ENCODE measurements at regions not wholly inside any gene's neighbourhood (a gene's known extent, or its start where the extent isn't known, plus 50 kb on each side); places are given as distances from the start of the nearest gene placed in this dataset.
"Not testable (repeated sequence)": the region's sequence is repeated elsewhere in the genome, so short reads cannot be mapped to it uniquely, and the experiment has no call there.

DNA sequence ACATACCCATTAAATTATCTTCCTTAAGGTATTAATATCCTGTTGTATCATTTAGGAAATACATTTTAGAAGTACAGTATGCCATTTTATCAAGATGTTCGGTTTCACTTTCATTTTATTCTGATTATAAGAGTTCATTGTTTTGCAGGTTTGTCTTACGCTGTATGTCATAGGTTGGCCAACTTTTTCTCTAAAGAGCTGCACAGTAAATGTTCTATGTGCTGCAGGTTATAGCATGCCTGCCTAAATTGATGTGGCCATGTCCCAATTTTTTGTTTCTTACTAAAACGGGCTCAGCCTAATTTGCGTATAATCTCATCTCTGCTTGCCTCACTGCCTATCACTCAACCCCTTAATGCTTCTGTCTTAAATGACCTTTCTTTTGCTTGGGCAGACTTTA is 126.4 kb downstream of the USP22 start:
- no peak for DNase-seq

- DNase-seq = not testable (repeated sequence)
These were observed 125.1 kb downstream of the USP22 start for GRCh38 chr17:20917610-20918306.

DNA sequence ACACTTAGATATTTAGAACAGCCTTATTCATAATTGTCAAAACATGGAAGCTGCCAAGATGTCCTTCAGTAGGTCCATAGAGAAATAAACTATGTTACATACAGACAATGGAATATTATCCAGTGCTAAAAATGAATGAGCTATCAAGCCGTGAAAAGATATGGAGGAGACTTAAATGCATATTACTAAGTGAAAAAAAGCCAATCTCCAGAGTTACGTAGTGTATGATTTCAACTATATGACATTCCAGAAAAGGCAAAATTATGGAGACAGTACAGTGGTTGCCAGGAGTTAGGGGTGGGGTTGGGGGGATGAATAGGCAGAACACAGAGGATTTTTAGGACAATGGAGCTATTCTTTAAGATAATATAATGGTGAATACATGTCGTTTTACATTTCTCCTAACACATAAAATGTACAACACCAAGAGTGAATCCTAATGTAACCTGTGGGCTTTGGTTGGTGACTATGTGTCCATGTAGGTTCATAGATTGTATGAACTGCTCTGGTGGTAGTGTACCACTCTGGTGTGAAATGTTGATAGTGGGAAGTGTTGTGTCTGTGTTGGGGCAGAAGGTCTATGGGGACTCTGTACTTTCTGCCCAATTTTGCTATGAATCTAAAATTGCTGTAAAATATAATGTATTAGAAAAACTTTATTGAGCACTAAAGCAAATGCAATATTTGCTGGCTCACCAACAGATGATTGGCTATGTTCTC is 122.6 kb downstream of the USP22 start:
- no peak for DNase-seq

- no peak for DNase-seq
These were observed 122.0 kb downstream of the USP22 start for GRCh38 chr17:20920815-20921199.

DNA sequence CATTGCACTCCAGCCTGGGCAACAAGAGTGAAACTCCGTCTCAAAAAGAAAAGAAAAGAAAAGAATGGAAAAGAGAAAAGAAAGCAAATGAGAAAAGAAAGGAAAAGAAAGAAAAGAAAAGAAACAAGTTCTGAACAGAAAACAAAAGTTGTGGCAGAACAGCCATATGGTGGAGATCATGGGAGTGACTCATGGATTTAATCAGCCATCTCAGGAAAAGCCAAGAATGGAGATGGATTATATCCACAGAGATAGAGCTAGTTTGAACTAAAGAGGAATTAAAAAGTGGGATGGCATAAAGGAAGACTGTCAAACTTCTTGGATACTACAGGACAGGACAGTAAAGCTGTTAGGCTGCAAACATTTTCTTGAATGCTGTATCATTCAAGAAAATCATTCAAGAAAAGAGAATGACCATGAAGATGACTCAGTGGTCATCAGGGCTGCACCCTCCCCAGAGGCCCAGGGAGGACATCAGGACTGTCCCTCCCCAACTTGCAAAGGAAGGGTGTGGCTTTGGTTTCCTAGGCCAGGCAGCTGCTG is 120.6 kb downstream of the USP22 start:
- DNase-seq = no peak

DNA sequence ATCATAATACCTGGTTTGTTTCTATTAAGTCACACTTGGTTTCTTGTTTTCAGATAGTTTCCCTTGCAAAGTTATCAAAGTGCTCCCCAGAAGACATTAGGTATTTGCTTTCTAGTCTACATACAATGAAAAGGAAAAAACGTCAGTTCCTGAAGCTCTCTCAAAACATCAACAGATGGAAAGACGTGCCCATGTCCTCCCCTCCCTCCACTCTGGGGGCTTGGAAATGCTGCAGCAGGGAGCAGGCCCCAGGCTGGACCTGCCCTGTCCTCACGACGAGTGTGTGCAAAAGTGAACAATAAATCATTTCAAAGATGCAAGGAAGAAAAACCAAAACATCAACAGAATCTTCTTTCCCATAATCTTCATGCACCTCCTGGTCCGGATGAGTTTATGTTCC is 118.5 kb downstream of the USP22 start:
- no peak for DNase-seq

DNA sequence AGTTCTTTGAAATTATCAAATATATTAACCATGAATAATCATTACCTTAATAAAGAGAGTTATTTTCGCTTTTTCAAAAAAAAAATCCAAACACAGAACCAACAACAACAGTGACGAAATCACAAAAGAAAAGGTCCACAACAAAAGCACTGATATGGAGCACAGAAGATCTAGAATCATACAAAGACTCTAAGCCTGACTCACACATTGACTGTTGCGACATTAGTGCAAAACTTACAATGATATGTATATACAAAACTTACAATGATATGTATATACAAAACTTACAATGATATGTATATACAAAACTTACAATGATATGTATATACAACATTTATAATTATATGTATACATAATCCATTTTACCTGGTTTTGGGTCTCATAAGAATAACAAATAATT is 117.7 kb downstream of the USP22 start:
- no peak for DNase-seq

GRCh38 chr17:20925954-20926353 is 116.9 kb downstream of the USP22 start:
- no peak for DNase-seq

DNA sequence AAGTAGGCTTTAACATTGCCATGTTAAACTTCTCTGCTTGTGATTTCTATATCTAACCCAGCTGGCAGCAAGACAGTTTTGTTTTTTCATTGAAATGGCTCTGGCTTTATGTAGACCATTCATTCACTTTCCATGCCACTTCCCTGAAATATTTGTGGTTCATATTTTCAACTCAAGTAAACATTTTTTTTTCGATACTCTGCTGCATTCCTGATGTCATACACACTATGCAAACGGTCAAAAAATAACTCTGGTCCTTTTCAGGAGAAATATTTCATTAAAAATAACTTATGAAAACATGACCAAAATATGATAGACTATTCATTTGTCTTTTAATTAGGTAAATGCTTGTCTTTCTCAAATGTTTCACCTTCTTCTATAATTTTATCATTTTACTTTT is 116.3 kb downstream of the USP22 start:
- no peak for DNase-seq

DNA sequence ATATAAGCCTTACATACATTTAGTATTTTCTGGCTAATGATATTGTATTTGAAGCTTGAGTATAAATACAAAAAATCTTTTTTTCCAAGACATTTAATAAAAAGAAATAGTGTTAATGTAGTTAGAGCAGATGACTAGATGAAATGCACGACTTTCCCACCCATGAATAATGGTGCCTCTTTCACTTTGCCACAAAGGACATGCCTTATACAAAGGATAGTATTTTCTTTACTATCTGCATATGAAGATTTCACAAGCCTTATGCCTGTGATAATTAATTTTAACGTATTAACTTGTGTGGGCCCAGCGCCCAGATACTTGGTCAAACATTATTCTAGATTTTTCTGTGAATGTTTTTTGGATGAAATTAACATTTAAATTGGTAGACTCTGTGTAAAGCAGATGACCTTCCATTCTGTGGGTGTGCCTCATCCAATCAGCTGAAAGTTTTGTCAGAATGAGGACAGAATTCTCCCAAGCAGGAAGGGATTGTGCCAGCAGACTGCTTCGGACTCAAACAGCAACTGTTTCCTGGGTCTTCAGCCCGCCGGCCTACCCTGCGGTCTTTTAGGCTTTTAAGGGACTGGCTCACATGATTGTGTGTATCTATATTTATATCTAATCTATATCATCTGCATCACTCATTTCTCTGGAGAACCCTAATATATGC is 115.4 kb downstream of the USP22 start:
- DNase-seq = no peak

DNA sequence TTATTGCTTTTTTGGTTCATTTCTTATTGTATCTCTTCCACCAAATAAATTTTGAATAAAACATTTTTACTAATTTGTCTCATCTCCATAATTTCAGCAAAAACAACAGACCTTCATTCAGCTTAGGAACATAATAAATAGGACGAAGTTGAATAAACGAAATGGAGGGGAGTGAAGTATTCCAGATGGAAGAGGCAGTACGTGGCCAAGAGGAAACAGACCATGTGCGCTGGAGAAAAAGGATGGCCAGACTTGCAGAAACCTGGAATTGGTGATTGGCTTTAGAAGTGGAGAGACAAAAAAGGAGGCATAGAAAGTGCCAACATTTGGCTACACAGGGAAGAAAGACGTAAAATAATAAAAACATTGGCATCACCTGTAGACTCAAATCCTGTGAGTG is 113.5 kb downstream of the USP22 start:
- DNase-seq = no peak

DNA sequence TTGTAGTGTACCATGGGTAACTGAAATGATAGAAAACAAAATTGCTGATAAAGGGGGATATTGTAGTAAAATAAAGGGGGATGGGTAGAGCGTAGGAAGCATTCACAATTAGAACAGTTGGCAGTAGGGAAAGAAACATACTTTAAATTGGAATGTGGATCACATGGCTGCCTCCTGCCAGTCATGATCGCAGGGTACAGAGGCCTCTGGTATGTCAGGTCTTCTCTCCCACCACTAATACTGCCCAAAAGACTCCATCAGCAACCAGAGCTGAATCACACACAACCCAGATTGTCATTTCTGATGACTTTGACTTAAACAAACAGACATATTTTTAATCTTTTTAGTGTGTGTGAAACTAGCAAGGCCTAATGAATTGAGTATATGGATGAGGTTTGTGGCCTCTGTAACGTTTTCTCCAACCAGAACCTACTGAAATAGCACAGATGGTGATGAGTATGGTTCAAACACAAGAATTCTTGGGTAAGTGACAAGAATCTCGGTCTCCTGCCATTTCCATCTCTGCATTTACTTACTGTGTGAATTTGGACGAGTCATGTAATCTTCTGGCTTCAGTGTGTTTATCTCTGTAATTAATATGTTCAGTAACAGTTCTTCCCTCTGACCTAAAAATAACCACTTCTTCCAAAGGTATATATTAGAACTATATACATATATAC is 112.6 kb downstream of the USP22 start:
- DNase-seq = no peak

DNA sequence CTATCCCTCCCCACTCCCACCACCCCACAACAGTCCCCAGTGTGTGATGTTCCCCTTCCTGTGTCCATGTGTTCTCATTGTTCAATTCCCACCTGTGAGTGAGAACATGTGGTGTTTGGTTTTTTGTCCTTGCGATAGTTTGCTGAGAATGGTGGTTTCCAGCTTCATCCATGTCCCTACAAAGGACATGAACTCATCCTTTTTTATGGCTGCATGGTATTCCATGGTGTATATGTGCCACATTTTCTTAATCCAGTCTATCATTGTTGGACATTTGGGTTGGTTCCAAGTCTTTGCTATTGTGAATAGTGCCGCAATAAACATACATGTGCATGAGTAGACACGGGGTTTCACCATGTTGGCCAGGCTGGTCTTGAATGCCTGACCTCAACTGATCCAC is 109.8 kb downstream of the USP22 start:
- DNase-seq = not testable (repeated sequence)

DNA sequence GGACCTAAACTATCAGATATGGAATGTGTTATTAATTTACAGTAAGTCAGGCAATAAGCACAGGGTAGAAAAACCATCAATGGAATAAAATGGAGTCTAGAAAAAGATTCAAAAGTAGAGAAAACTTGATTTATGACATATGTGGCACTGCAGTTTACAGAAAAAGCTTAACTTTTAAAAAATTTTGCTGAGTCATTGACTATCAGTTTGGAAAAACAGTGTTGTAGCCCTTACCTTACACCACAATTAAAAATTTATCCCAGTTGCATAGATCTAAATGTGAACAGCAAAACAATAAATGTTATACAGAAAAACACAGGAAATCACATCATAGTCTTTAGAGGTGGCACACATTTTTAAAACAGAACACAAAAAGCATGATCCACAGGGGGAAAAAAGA is 108.5 kb downstream of the USP22 start:
- DNase-seq = no peak

GRCh38 chr17:20935740-20936139 is 107.1 kb downstream of the USP22 start:
- DNase-seq = no peak

DNA sequence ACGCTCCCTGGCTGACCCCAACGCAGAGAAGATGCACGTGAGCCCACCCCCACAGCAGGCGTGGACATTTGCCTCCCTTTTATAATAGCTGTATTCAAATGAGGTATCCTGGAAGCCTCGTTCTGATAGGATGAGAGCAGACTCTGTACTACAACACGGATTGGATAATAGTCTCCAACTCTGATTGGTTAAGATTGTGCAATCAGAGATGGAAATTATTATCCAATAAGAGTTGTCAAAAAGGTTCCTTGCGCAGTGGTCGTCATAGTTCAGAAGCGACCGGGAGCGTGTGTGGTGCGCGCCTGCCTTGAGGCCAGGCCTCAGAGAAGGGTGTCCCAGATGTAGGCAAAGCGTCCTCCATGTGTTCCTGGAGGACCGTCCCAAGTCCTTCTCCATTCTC is 104.6 kb downstream of the USP22 start:
- no peak for DNase-seq

GRCh38 chr17:20938988-20939615 is 103.7 kb downstream of the USP22 start:
- DNase-seq = no peak

GRCh38 chr17:20941872-20942271 is 100.9 kb downstream of the USP22 start:
- no peak for DNase-seq

- peak; percentile 12 for DNase-seq
These were observed 98.6 kb downstream of the USP22 start for GRCh38 chr17:20944014-20944865.

DNA sequence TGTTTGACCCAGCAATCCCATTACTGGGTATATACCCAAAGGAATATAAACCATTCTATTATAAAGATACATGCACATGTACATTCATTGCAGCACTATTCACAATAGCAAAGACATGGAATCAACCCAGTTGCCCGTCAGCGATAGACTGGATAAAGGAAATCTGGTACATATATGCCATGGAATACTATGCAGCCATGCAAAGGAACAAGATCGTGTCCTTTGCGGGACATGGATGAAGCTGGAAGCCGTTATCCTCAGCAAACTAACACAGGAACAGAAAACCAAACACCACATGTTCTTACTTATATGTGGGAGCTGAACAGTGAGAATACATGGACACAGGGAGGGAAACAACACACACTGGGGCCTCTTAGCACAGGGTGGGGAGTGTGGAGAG is 95.1 kb downstream of the USP22 start:
- not testable (repeated sequence) for DNase-seq

GRCh38 chr17:20948984-20949777 is 93.6 kb downstream of the USP22 start:
- DNase-seq = no peak

Data from NCI-H2081 treated with DMSO at 0.1 percent for 48 hours (cell line).